GM12891 (cell line): ENCODE measurements at regions not wholly inside any gene's neighbourhood (a gene's known extent, or its start where the extent isn't known, plus 50 kb on each side); places are given as distances from the start of the nearest gene placed in this dataset.

Source experiments
- PAX5 ChIP-seq: IDR thresholded peaks from 2 replicates; pipeline ENCODE4 v1.6.1; 2011; ENCODE audit warnings: low read length, moderate library complexity, mild to moderate bottlenecking; ENCODE audit not compliant: insufficient read depth, severe bottlenecking
- POLR2A ChIP-seq: IDR thresholded peaks from 2 replicates; pipeline ENCODE4 v1.6.1; 2011; ENCODE audit warnings: low read depth, low read length, control low read depth
- POLR2AphosphoS5 ChIP-seq: IDR thresholded peaks from 2 replicates; pipeline ENCODE4 v1.6.1; 2011; ENCODE audit warnings: low read depth, low read length, control low read depth
- POU2F2 ChIP-seq: IDR thresholded peaks from 2 replicates; pipeline ENCODE4 v1.6.1; 2011; ENCODE audit warnings: low read depth, mild to moderate bottlenecking, control low read depth, low read length, moderate library complexity
- SPI1 ChIP-seq: IDR thresholded peaks from 2 replicates; pipeline ENCODE4 v1.6.1; 2011; ENCODE audit warnings: low read depth, low read length, control low read depth
- TAF1 ChIP-seq: IDR thresholded peaks from 2 replicates; pipeline ENCODE4 v1.6.1; 2011; ENCODE audit warnings: low read depth, low read length, control low read depth

- TF ChIP-seq POLR2AphosphoS5 (no peak), POLR2A (no peak), TAF1 (no peak), POU2F2 (no peak), PAX5 (no peak), SPI1 (no peak)
Observed at GRCh38 chr12:89765959-89766824, 57.6 kb upstream of the ATP2B1 start.
